ENCODE measurements at regions not wholly inside any gene's neighbourhood (a gene's known extent, or its start where the extent isn't known, plus 50 kb on each side); places are given as distances from the start of the nearest gene placed in this dataset.
"Not testable (repeated sequence)": the region's sequence is repeated elsewhere in the genome, so short reads cannot be mapped to it uniquely, and the experiment has no call there.

GRCh38 chr6:115796829-115797228, 263.9 kb downstream of the FRK start:
- no peak for DNase-seq

- DNase-seq = no peak
These were observed 264.6 kb downstream of the FRK start for GRCh38 chr6:115796061-115796460.

GRCh38 chr6:115783402-115784061, 277.2 kb downstream of the FRK start:
- no peak for DNase-seq

GRCh38 chr6:115782612-115783011, 278.1 kb downstream of the FRK start:
- no peak for DNase-seq

- no peak for DNase-seq
These were observed 286.9 kb downstream of the FRK start for GRCh38 chr6:115773741-115774140.

- DNase-seq = no peak
These were observed 289.8 kb downstream of the FRK start for GRCh38 chr6:115770851-115771250.

- no peak for DNase-seq
These were observed 292.2 kb downstream of the FRK start for GRCh38 chr6:115768500-115768899.

GRCh38 chr6:115767931-115768330, 292.8 kb downstream of the FRK start:
- no peak for DNase-seq

- no peak for DNase-seq
These were observed 293.8 kb downstream of the FRK start for GRCh38 chr6:115766745-115767462.

- DNase-seq = no peak
These were observed 294.7 kb downstream of the FRK start for GRCh38 chr6:115765966-115766365.

- DNase-seq = no peak
These were observed 301.6 kb downstream of the FRK start for GRCh38 chr6:115759051-115759450.

- DNase-seq = no peak
These were observed 307.2 kb downstream of the FRK start for GRCh38 chr6:115753446-115753845.

GRCh38 chr6:115750946-115751345, 309.7 kb downstream of the FRK start:
- DNase-seq = no peak

GRCh38 chr6:115750292-115750691, 310.4 kb downstream of the FRK start:
- DNase-seq = no peak

- no peak for DNase-seq
These were observed 313.0 kb downstream of the FRK start for GRCh38 chr6:115747719-115748118.

- not testable (repeated sequence) for DNase-seq
These were observed 314.1 kb downstream of the FRK start for GRCh38 chr6:115746583-115746982.

- DNase-seq = no peak
These were observed 319.8 kb downstream of the FRK start for GRCh38 chr6:115740907-115741306.

GRCh38 chr6:115735610-115736009, 325.1 kb downstream of the FRK start:
- DNase-seq = no peak

GRCh38 chr6:115733426-115733825, 327.3 kb downstream of the FRK start:
- DNase-seq = no peak

GRCh38 chr6:115729036-115729435, 331.7 kb downstream of the FRK start:
- DNase-seq = no peak

GRCh38 chr6:115728171-115728570, 332.5 kb downstream of the FRK start:
- DNase-seq = no peak

- DNase-seq = no peak
These were observed 339.1 kb downstream of the FRK start for GRCh38 chr6:115721564-115721963.

GRCh38 chr6:115720900-115721299, 339.8 kb downstream of the FRK start:
- no peak for DNase-seq

GRCh38 chr6:115717472-115717871, 343.2 kb downstream of the FRK start:
- DNase-seq = no peak

GRCh38 chr6:115717062-115717461, 343.6 kb downstream of the FRK start:
- no peak for DNase-seq

All from stimulated activated CD4-positive, alpha-beta T cell treated with anti-CD3 and anti-CD28 coated beads, Interleukin-2, amount 100 ng/mL, for 24 hours (primary cell).